ENCODE measurements at regions not wholly inside any gene's neighbourhood (a gene's known extent, or its start where the extent isn't known, plus 50 kb on each side); places are given as distances from the start of the nearest gene placed in this dataset.

DNA sequence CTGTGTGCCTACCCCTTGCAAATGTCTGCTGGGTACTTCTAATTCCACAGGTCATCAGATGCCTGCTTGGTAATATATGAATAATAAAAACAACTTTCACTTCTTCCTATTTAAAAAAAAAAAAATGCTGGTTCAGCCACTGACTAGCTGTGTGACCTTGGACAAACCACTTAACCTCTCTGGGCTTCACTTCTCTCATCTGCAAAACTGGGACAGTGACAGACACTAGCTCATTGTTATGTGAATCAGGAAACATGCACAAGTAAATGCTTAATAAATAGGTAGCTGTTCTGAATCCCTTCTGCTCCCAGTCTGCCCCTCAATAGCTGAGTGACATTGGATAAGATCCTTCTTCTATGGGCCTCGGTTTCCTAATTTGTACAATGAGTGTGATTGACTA, 62.6 kb upstream of the HAND1 start:
- TF ChIP-seq EZH2 (IDR thresholded peaks at IDR 0.05) (no peak), POLR2AphosphoS5 (IDR thresholded peaks at IDR 0.05; ENCODE audit: borderline replicate concordance, low read depth, low read length) (no peak)
